PC-3 (cell line): ENCODE measurements at regions not wholly inside any gene's neighbourhood (a gene's known extent, or its start where the extent isn't known, plus 50 kb on each side); places are given as distances from the start of the nearest gene placed in this dataset.

Source experiments
- ATAC-seq: fragments of 200-7000 bp; cut with Tn5 transposase; 2 replicates; pipeline ENCODE4 v1.9.1; 2020; ENCODE audit warnings: mild to moderate bottlenecking, moderate library complexity
- BruUV-seq: library from RNA; stranded (reverse); fragments of 400-500 nt; replicated peaks from 2 replicates; lab custom pipeline; 2021; lab: Mats Ljungman, UMichigan
- CTCF ChIA-PET: fragments of 300-600 bp; sonication (Branson Sonifier 250); formaldehyde crosslinking; loops from one replicate; lab custom pipeline; 2022; ENCODE audit warnings: antibody characterized with exemption; lab: Charles Lee
- POLR2A ChIA-PET: fragments of 300-600 bp; sonication (Branson Sonifier 250); formaldehyde crosslinking; loops from one replicate; lab custom pipeline; 2022; ENCODE audit warnings: antibody characterized with exemption; ENCODE audit not compliant: unreplicated experiment; lab: Charles Lee
- DNase-seq: peaks from one replicate; pipeline ENCODE4 v3.0.0-alpha.2; 2015
- H2AFZ ChIP-seq: fragments of 300-600 bp; sonication (generic); 2 replicates; pipeline ENCODE4 v1.6.0; 2016; ENCODE audit warnings: antibody characterized with exemption, low read length
- H3F3A ChIP-seq: fragments of 300-600 bp; sonication (generic); one replicate; pipeline ENCODE4 v1.6.0; 2017; ENCODE audit warnings: antibody characterized with exemption, low read length, control low read depth, mild to moderate bottlenecking; ENCODE audit not compliant: unreplicated experiment
- H3K27ac ChIP-seq: fragments of 300-600 bp; sonication (generic); 2 replicates; pipeline ENCODE4 v1.5.1; 2016; ENCODE audit warnings: mild to moderate bottlenecking, low read length
- H3K27me3 ChIP-seq: fragments of 300-600 bp; sonication (generic); 2 replicates; pipeline ENCODE4 v1.6.1; 2016; ENCODE audit warnings: low read length, mixed read lengths
- H3K36me3 ChIP-seq: fragments of 300-600 bp; sonication (generic); 2 replicates; pipeline ENCODE4 v1.6.1; 2016; ENCODE audit warnings: low read depth, mixed run types, low read length, mixed read lengths
- H3K4me1 ChIP-seq: fragments of 300-600 bp; sonication (generic); 2 replicates; pipeline ENCODE4 v1.5.1; 2016; ENCODE audit warnings: low read length; ENCODE audit not compliant: insufficient read depth
- H3K4me2 ChIP-seq: fragments of 300-600 bp; sonication (generic); 2 replicates; pipeline ENCODE4 v1.6.0; 2016; ENCODE audit warnings: low read length
- H3K4me3 ChIP-seq: fragments of 300-600 bp; sonication (generic); 2 replicates; pipeline ENCODE4 v1.5.1; 2016; ENCODE audit warnings: mild to moderate bottlenecking, low read length, mixed read lengths
- H3K79me2 ChIP-seq: fragments of 300-600 bp; sonication (generic); 2 replicates; pipeline ENCODE4 v1.6.1; 2017; ENCODE audit warnings: low read length, mixed read lengths
- H3K9ac ChIP-seq: fragments of 300-600 bp; sonication (generic); 2 replicates; pipeline ENCODE4 v1.6.0; 2016; ENCODE audit warnings: mild to moderate bottlenecking, low read length
- H3K9me2 ChIP-seq: fragments of 300-600 bp; sonication (generic); replicated peaks from 2 replicates; pipeline ENCODE4 v1.6.1; 2016; ENCODE audit warnings: mixed run types, low read length, mixed read lengths
- H3K9me3 ChIP-seq: fragments of 300-600 bp; sonication (generic); 2 replicates; pipeline ENCODE4 v1.6.1; 2016; ENCODE audit warnings: low read length, mixed read lengths
- H4K20me1 ChIP-seq: fragments of 300-600 bp; sonication (generic); 2 replicates; pipeline ENCODE4 v1.6.1; 2016; ENCODE audit warnings: low read length, mixed read lengths
- CTCF ChIP-seq: fragments of 300-600 bp; sonication (generic); conservative IDR thresholded peaks from 2 replicates; pipeline ENCODE4 v1.5.1; 2017; ENCODE audit warnings: antibody characterized with exemption, low read depth, mild to moderate bottlenecking, low read length
- EZH2 ChIP-seq: fragments of 300-600 bp; sonication (generic); IDR thresholded peaks from one replicate; pipeline ENCODE4 v1.6.1; 2017; ENCODE audit warnings: antibody characterized with exemption, mild to moderate bottlenecking, low read length; ENCODE audit not compliant: unreplicated experiment
- EZH2phosphoT487 ChIP-seq: fragments of 300-600 bp; sonication (generic); IDR thresholded peaks from 2 replicates; pipeline ENCODE4 v1.6.1; 2018; ENCODE audit warnings: mild to moderate bottlenecking, antibody characterized with exemption, low read length, borderline replicate concordance
- intact Hi-C: fragments of 100-400 bp; cut with micrococcal nuclease; formaldehyde crosslinking; loops from 2 replicates; pipeline ENCODE4 v1.9.0; 2023

- Histone ChIP-seq H3K4me2 (no peak overlapping the region), H2AFZ (no peak overlapping the region), H3K36me3 (no peaks in the 10 kb centered on the region), H3K9me2 (no peaks in the 10 kb centered on the region), H3K27ac (no peak overlapping the region), H4K20me1 (no peaks in the 10 kb centered on the region), H3K9ac (no peak overlapping the region), H3K79me2 (no peaks in the 10 kb centered on the region), H3K27me3 (no peaks in the 10 kb centered on the region), H3K4me3 (no peak overlapping the region), H3F3A (no peaks in the 10 kb centered on the region), H3K9me3 (no peaks in the 10 kb centered on the region), H3K4me1 (no peaks in the 10 kb centered on the region)
- TF ChIP-seq EZH2: no peak
- no peak for TF ChIP-seq CTCF
- TF ChIP-seq EZH2phosphoT487: no peak
- DNase-seq: no peak
- no TSS peak for BruUV-seq
- intact Hi-C loops: no loop called here
- ATAC-seq: no peak
- POLR2A ChIA-PET: no interaction called here
- CTCF ChIA-PET: no interaction called here
Observed at GRCh38 chrX:15914486-15914885, 59.9 kb upstream of the AP1S2 start.

GRCh38 chrX:15913146-15913545, 58.5 kb upstream of the AP1S2 start:
- Histone ChIP-seq H4K20me1 (no peaks in the 10 kb centered on the region), H3K27me3 (no peaks in the 10 kb centered on the region), H2AFZ (no peak overlapping the region), H3K4me3 (no peak overlapping the region), H3F3A (no peaks in the 10 kb centered on the region), H3K9me2 (no peaks in the 10 kb centered on the region), H3K4me2 (no peak overlapping the region), H3K27ac (no peak overlapping the region), H3K36me3 (no peaks in the 10 kb centered on the region), H3K9me3 (no peaks in the 10 kb centered on the region), H3K4me1 (no peaks in the 10 kb centered on the region), H3K9ac (no peak overlapping the region), H3K79me2 (no peaks in the 10 kb centered on the region)
- TF ChIP-seq CTCF: no peak
- no peak for TF ChIP-seq EZH2phosphoT487
- no peak for TF ChIP-seq EZH2
- intact Hi-C loops: no loop called here
- CTCF ChIA-PET: no interaction called here
- POLR2A ChIA-PET: no interaction called here
- DNase-seq: no peak
- no TSS peak for BruUV-seq
- no peak for ATAC-seq

- H3K36me3 ChIP-seq: no peaks in the 10 kb centered on the region
- ChIA-PET CTCF (no interaction called here), POLR2A (interaction anchor here (0.6 kb wide), 1 partner anchor 231 kb away, joined by 4 read pairs; no protein-coding TSS in a partner anchor)
- no peak overlapping the region for H3K4me2 ChIP-seq
- no TSS peak for BruUV-seq
- DNase-seq (peak; percentile 8), ATAC-seq (no peak)
- intact Hi-C loops: no loop called here
- H3K79me2 ChIP-seq: no peaks in the 10 kb centered on the region
- no peaks in the 10 kb centered on the region for H3K4me1 ChIP-seq
- no peak overlapping the region for H3K4me3 ChIP-seq
- H3K27me3 ChIP-seq: no peaks in the 10 kb centered on the region
- TF ChIP-seq CTCF: peak; percentile 26; the same call in 1 of the 2 replicates
- no peak for TF ChIP-seq EZH2phosphoT487
- no peak for TF ChIP-seq EZH2
- no peaks in the 10 kb centered on the region for H4K20me1 ChIP-seq
- H2AFZ ChIP-seq: no peak overlapping the region
- no peaks in the 10 kb centered on the region for H3K9me2 ChIP-seq
- H3K9ac ChIP-seq: no peak overlapping the region
- no peaks in the 10 kb centered on the region for H3K9me3 ChIP-seq
- H3F3A ChIP-seq: no peaks in the 10 kb centered on the region
- no peak overlapping the region for H3K27ac ChIP-seq
Observed at GRCh38 chrX:15911734-15912550, 57.3 kb upstream of the AP1S2 start.
